Neural cell (in vitro differentiated cells): ENCODE measurements at regions not wholly inside any gene's neighbourhood (a gene's known extent, or its start where the extent isn't known, plus 50 kb on each side); places are given as distances from the start of the nearest gene placed in this dataset.

Experiments used
- H2AFZ ChIP-seq: fragments of 200-600, 300-800 bp; sonication (generic), shearing (Covaris generic); 2 replicates; pipeline ENCODE4 v1.6.0; 2014; ENCODE audit warnings: low read depth, mild to moderate bottlenecking, antibody characterized with exemption, low read length, moderate library complexity
- H3F3A ChIP-seq: fragments of 200-600 bp; shearing (Covaris generic); 2 replicates; pipeline ENCODE4 v1.6.1; 2016; ENCODE audit warnings: mild to moderate bottlenecking, moderate library complexity, mixed read lengths, antibody characterized with exemption, low read length; ENCODE audit not compliant: insufficient read depth, poor library complexity, severe bottlenecking
- H3K27ac ChIP-seq: fragments of 200-600, 300-800 bp; sonication (generic), shearing (Covaris generic); 2 replicates; pipeline ENCODE4 v1.5.1; 2014; ENCODE audit warnings: mild to moderate bottlenecking, low read length, moderate library complexity
- H3K27me3 ChIP-seq: fragments of 300-800, 200-600 bp; sonication (generic), shearing (Covaris generic); 2 replicates; pipeline ENCODE4 v1.6.0; 2014; ENCODE audit warnings: mild to moderate bottlenecking, low read depth, low read length, moderate library complexity; ENCODE audit not compliant: insufficient read depth
- H3K36me3 ChIP-seq: fragments of 300-800, 200-600 bp; sonication (generic), shearing (Covaris generic); 2 replicates; pipeline ENCODE4 v1.5.1; 2014; ENCODE audit warnings: mild to moderate bottlenecking, antibody characterized with exemption, low read length, moderate library complexity; ENCODE audit not compliant: insufficient read depth
- H3K4me2 ChIP-seq: fragments of 300-800, 200-600 bp; sonication (generic), shearing (Covaris generic); 2 replicates; pipeline ENCODE4 v1.6.0; 2014; ENCODE audit warnings: mild to moderate bottlenecking, low read length
- H3K4me3 ChIP-seq: fragments of 300-800, 200-600 bp; sonication (generic), shearing (Covaris generic); 2 replicates; pipeline ENCODE4 v1.5.1; 2014; ENCODE audit warnings: mild to moderate bottlenecking, low read length, moderate library complexity
- H3K79me2 ChIP-seq: fragments of 200-600 bp; shearing (Covaris generic); replicated peaks from 2 replicates; pipeline ENCODE4 v1.6.0; 2014; ENCODE audit warnings: mild to moderate bottlenecking, low read length, moderate library complexity; ENCODE audit not compliant: insufficient read depth
- H3K9ac ChIP-seq: fragments of 300-800, 200-600 bp; sonication (generic), shearing (Covaris generic); 2 replicates; pipeline ENCODE4 v1.6.1; 2016; ENCODE audit warnings: mild to moderate bottlenecking, low read length, mixed read lengths
- H3K9me2 ChIP-seq: fragments of 200-600 bp; shearing (Covaris generic); 2 replicates; pipeline ENCODE4 v1.6.1; 2016; ENCODE audit warnings: mild to moderate bottlenecking, low read length, mixed read lengths; ENCODE audit not compliant: insufficient read depth
- H3K9me3 ChIP-seq: fragments of 200-600, 300-800 bp; sonication (generic), shearing (Covaris generic); 2 replicates; pipeline ENCODE4 v1.6.1; 2016; ENCODE audit warnings: mild to moderate bottlenecking, mixed run types, low read length, moderate library complexity, mixed read lengths
- H4K20me1 ChIP-seq: fragments of 200-600 bp; shearing (Covaris generic); 2 replicates; pipeline ENCODE4 v1.6.1; 2016; ENCODE audit warnings: mild to moderate bottlenecking, mixed run types; ENCODE audit not compliant: insufficient read depth
- CTCF ChIP-seq: fragments of 450-650 bp; IDR thresholded peaks from 2 replicates; pipeline ENCODE4 v1.5.1; 2014; ENCODE audit warnings: antibody characterized with exemption, mild to moderate bottlenecking, moderate library complexity; ENCODE audit not compliant: poor library complexity, severe bottlenecking
- EP300 ChIP-seq: fragments of 450-650 bp; conservative IDR thresholded peaks from 2 replicates; pipeline ENCODE4 v1.6.1; 2014; ENCODE audit warnings: antibody characterized with exemption, mild to moderate bottlenecking, moderate library complexity; ENCODE audit not compliant: poor library complexity, severe bottlenecking
- EZH2 ChIP-seq: fragments of 200-600, 300-800 bp; shearing (Covaris generic), sonication (generic); IDR thresholded peaks from 2 replicates; pipeline ENCODE4 v1.6.1; 2014; ENCODE audit warnings: antibody characterized with exemption, low read length, borderline replicate concordance, mild to moderate bottlenecking; ENCODE audit not compliant: insufficient read depth, poor library complexity, severe bottlenecking
- MXI1 ChIP-seq: fragments of 450-650 bp; conservative IDR thresholded peaks from 2 replicates; pipeline ENCODE4 v1.6.1; 2014; ENCODE audit warnings: antibody characterized with exemption, mild to moderate bottlenecking; ENCODE audit not compliant: poor library complexity, severe bottlenecking
- POLR2AphosphoS5 ChIP-seq: IDR thresholded peaks from 2 replicates; pipeline ENCODE4 v1.6.1; 2012
- RAD21 ChIP-seq: fragments of 450-650 bp; conservative IDR thresholded peaks from 2 replicates; pipeline ENCODE4 v1.6.1; 2014; ENCODE audit warnings: antibody characterized with exemption, mild to moderate bottlenecking, moderate library complexity
- REST ChIP-seq: IDR thresholded peaks from 2 replicates; pipeline ENCODE4 v1.6.1; 2012; ENCODE audit warnings: borderline replicate concordance
- SMC3 ChIP-seq: fragments of 450-650 bp; conservative IDR thresholded peaks from 2 replicates; pipeline ENCODE4 v1.6.1; 2014; ENCODE audit warnings: antibody characterized with exemption, mild to moderate bottlenecking, moderate library complexity; ENCODE audit not compliant: poor library complexity
- TAF1 ChIP-seq: IDR thresholded peaks from 2 replicates; pipeline ENCODE4 v1.6.1; 2012; ENCODE audit warnings: low read depth

GRCh38 chr2:5215989-5216607, 476.1 kb upstream of the SOX11 start:
- Histone ChIP-seq H3K79me2 (no peaks in the 10 kb centered on the region), H3K36me3 (no peaks in the 10 kb centered on the region), H4K20me1 (no peaks in the 10 kb centered on the region), H3K9me3 (no peaks in the 10 kb centered on the region), H3K9ac (no peak overlapping the region), H2AFZ (no peak overlapping the region), H3K27ac (no peak overlapping the region), H3K4me3 (no peak overlapping the region), H3K9me2 (no peaks in the 10 kb centered on the region), H3K27me3 (no peaks in the 10 kb centered on the region), H3K4me2 (no peak overlapping the region), H3F3A (no peaks in the 10 kb centered on the region)
- TF ChIP-seq SMC3 (no peak), REST (no peak), MXI1 (no peak), RAD21 (no peak), TAF1 (no peak), CTCF (no peak), EZH2 (no peak), EP300 (no peak), POLR2AphosphoS5 (no peak)

GRCh38 chr2:5227062-5227699, 465.0 kb upstream of the SOX11 start:
- H3K27ac ChIP-seq = no peak overlapping the region
- H3K9me3 ChIP-seq = no peaks in the 10 kb centered on the region
- no peak overlapping the region for H3K9ac ChIP-seq
- no peaks in the 10 kb centered on the region for H3F3A ChIP-seq
- no peak overlapping the region for H3K4me3 ChIP-seq
- H3K27me3 ChIP-seq = no peaks in the 10 kb centered on the region
- H3K79me2 ChIP-seq = no peaks in the 10 kb centered on the region
- H3K36me3 ChIP-seq = no peaks in the 10 kb centered on the region
- TF ChIP-seq SMC3 = no peak
- TF ChIP-seq POLR2AphosphoS5 = no peak
- TF ChIP-seq MXI1 = no peak
- no peak for TF ChIP-seq TAF1
- no peak for TF ChIP-seq EP300
- TF ChIP-seq EZH2 = no peak
- no peak for TF ChIP-seq CTCF
- no peak for TF ChIP-seq RAD21
- no peak for TF ChIP-seq REST
- no peak overlapping the region for H2AFZ ChIP-seq
- H4K20me1 ChIP-seq = no peaks in the 10 kb centered on the region
- no peaks in the 10 kb centered on the region for H3K9me2 ChIP-seq
- H3K4me2 ChIP-seq = no peak overlapping the region
